Activated CD4-positive, alpha-beta memory T cell treated with anti-CD3 and anti-CD28 coated beads for 36 hours (primary cell): ENCODE measurements at regions not wholly inside any gene's neighbourhood (a gene's known extent, or its start where the extent isn't known, plus 50 kb on each side); places are given as distances from the start of the nearest gene placed in this dataset.

Source experiments
- CTCF ChIA-PET: fragments of 350-600 bp; sonication (Branson Sonifier 250); formaldehyde crosslinking; loops from one replicate; lab custom pipeline; 2021; ENCODE audit warnings: antibody characterized with exemption, inconsistent platforms; lab: Charles Lee
- POLR2A ChIA-PET: fragments of 350-600 bp; sonication (Branson Sonifier 250); formaldehyde crosslinking; loops from one replicate; lab custom pipeline; 2021; ENCODE audit warnings: antibody characterized with exemption; lab: Charles Lee
- DNase-seq: peaks from one replicate; pipeline ENCODE4 v3.0.0-alpha.2; 2020
- H3K27ac Mint-ChIP-seq: one replicate; pipeline ENCODE4 v1.8.0; 2021; ENCODE audit warnings: mixed read lengths
- H3K27me3 Mint-ChIP-seq: one replicate; pipeline ENCODE4 v1.8.0; 2021; ENCODE audit warnings: mixed read lengths
- H3K36me3 Mint-ChIP-seq: one replicate; pipeline ENCODE4 v1.8.0; 2021; ENCODE audit warnings: mixed read lengths
- H3K4me1 Mint-ChIP-seq: one replicate; pipeline ENCODE4 v1.8.0; 2021; ENCODE audit warnings: low read depth, mixed read lengths
- H3K4me3 Mint-ChIP-seq: one replicate; pipeline ENCODE4 v1.8.0; 2021; ENCODE audit warnings: mild to moderate bottlenecking, mixed read lengths
- H3K9me3 Mint-ChIP-seq: one replicate; pipeline ENCODE4 v1.8.0; 2021; ENCODE audit warnings: mixed read lengths
- intact Hi-C: fragments of 100-400 bp; cut with micrococcal nuclease; formaldehyde crosslinking; loops from one replicate; pipeline ENCODE4 v1.15.1; 2023

DNA sequence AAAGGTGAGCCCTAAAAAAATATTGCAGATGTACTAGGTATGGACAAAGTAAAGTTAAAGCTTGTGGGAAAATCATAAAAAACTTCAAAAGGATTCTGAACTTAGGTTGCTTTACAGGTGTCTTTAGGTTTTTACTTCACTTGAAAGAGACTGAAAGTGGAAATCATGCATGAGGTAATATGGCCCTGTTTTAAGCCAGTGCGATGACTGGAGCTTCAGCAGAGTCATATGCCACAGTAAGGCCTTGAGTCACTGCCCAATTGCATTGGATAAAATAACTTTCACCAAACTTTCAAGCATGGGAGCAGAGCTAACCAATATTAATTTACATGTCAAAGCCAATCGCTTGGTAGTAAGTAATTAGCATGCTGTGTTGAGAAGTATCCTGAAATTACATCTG lies 63.9 kb upstream of the TMEM260 start:
- intact Hi-C loops, result no loop called here
- Mint-ChIP-seq H3K4me1 (peaks cover 10% of the 10 kb centered on the region), H3K9me3 (no peaks in the 10 kb centered on the region), H3K36me3 (no peaks in the 10 kb centered on the region), H3K27me3 (peaks cover 8% of the 10 kb centered on the region), H3K27ac (no peak overlapping the region), H3K4me3 (no peak overlapping the region)
- no peak for DNase-seq
- CTCF ChIA-PET, result interaction anchor here (1.9 kb wide), 1 partner anchor 25 kb away, joined by 11 read pairs; no protein-coding TSS in a partner anchor
- POLR2A ChIA-PET, result no interaction called here

DNA sequence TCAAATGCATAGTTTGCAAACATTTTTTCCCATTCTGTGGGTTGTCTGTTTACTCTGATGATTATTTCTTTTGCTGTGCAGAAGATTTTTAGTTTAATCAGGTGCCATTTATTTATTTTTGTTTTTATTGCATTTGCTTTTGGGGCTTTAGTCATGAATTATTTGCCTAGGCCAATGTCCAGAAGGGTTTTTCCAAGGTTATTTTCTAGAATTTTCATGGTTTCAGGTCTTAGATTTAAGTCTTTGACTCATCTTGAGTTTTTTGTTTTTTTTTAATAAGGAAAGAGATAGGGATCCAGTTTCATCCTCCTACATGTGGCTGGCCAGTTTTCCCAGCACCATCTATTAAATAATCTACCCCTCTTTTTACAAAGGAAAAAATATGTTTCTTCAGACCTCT lies 57.2 kb upstream of the TMEM260 start:
- Mint-ChIP-seq H3K4me3 (no peak overlapping the region), H3K27me3 (peaks cover 31% of the 10 kb centered on the region), H3K36me3 (no peaks in the 10 kb centered on the region), H3K9me3 (no peaks in the 10 kb centered on the region), H3K27ac (no peak overlapping the region), H3K4me1 (no peaks in the 10 kb centered on the region)
- intact Hi-C loops, result no loop called here
- no peak for DNase-seq
- ChIA-PET POLR2A (no interaction called here), CTCF (no interaction called here)

DNA sequence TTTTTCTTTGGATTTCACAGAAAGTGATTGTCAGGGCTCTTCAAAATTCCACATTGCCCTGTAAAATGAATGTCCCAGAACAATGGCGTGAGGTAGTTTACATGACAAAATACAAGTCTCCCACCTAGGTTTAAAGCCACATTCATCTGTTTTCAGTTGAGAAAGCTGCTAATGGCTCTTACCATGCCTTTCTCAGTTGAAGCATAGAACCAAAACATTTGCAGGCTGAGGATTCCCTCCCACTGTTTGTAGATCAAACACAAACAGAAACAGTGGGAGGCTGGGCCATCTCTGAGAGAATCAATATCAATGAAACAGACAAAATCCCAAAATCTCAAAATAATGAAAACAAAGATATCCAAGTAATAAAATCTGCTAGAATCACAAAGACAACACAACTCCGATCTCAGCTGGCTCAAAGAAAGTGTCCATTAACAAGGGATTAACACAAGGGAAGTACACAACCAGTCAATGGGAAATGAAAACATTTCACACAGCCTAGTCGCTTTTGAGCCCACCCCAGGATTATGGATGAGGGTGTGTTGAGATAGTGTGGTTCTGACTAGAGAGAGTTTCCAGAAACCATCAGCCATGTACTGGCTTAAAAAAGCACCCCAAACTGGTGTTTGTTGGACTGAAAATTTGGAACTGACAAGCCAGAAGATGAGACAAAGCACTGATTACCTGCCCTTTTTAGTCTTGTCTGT lies 54.5 kb upstream of the TMEM260 start:
- H3K4me3 Mint-ChIP-seq, result no peak overlapping the region
- H3K27ac Mint-ChIP-seq, result no peak overlapping the region
- no peak for DNase-seq
- intact Hi-C loops, result no loop called here
- POLR2A ChIA-PET, result no interaction called here
- H3K36me3 Mint-ChIP-seq, result no peaks in the 10 kb centered on the region
- no peaks in the 10 kb centered on the region for H3K9me3 Mint-ChIP-seq
- no peaks in the 10 kb centered on the region for H3K4me1 Mint-ChIP-seq
- CTCF ChIA-PET, result interaction anchor here (0.9 kb wide), 1 partner anchor 34 kb away, joined by 5 read pairs; no protein-coding TSS in a partner anchor
- peaks cover 26% of the 10 kb centered on the region for H3K27me3 Mint-ChIP-seq

DNA sequence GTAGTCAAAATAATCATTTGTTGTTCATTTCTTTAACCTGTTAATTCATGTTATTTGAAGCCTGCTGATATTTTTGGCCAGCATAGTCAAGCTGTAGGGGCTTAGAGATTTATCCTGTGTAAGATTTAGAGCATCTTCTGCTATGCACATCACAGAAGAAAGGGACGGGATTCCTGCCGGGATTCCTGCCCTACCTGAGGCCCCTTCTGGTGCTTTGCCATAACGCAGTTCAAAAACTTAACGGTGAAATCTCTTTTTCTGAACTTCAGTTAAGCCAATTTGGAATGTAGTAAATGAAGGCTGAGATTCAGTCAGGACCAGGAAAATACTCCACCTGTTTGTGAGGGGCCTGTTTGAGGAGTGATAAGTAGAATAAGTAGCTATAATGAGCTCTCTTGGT lies 50.7 kb upstream of the TMEM260 start:
- H3K9me3 Mint-ChIP-seq, result no peaks in the 10 kb centered on the region
- H3K36me3 Mint-ChIP-seq, result no peaks in the 10 kb centered on the region
- peaks cover 20% of the 10 kb centered on the region for H3K27me3 Mint-ChIP-seq
- no peaks in the 10 kb centered on the region for H3K4me1 Mint-ChIP-seq
- ChIA-PET CTCF (interaction anchor here (0.7 kb wide), 1 partner anchor 783 kb away, joined by 5 read pairs; no protein-coding TSS in a partner anchor), POLR2A (no interaction called here)
- intact Hi-C loops, result no loop called here
- no peak overlapping the region for H3K4me3 Mint-ChIP-seq
- no peak overlapping the region for H3K27ac Mint-ChIP-seq
- no peak for DNase-seq
